Hypothalamus (tissue), 51 donors: ENCODE measurements at regions not wholly inside any gene's neighbourhood (a gene's known extent, or its start where the extent isn't known, plus 50 kb on each side); places are given as distances from the start of the nearest gene placed in this dataset.
"Not testable (repeated sequence)": the region's sequence is repeated elsewhere in the genome, so short reads cannot be mapped to it uniquely, and the experiment has no call there.

Experiments used
- DNase-seq, 51 donors: peaks; one replicate each; lab custom pipeline; 2025; lab: John Stamatoyannopoulos, UW

DNA sequence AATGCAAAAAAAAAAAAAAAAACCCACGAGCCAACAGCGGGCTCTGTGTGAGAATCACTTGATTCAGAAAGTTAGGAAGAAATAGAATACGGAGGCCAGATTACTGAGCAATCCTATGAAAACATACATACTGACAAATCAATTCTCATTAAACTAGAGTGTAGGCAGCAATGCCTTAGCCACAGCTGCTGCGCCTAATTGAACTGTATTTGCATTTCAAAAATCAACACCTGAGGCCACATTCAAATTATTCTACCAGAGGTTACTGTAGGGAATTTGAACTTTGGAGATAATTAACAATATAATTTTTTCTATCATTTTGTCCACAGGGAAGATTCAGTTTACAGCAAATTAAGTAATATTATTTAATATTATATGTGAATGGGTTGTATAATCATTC is 138.4 kb upstream of the PLD5 start:
- no peak for DNase-seq

DNA sequence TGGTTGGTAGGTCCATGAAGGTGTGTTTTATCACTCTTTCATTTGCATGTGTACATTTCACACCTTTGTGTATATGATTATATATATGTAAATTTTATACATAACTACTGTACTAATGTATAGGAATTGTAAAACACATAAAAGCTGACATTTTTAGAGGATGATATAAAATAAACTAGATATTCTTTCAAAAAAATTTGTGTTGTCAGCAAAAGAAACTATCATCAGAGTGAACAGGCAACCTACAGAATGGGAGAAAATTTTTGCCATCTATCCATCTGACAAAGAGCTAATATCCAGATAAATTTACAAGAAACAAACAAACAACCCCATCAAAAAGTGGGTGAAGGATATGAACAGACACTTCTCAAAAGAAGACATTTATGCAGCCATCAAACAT is 129.3 kb upstream of the PLD5 start:
- not testable (repeated sequence) for DNase-seq

DNA sequence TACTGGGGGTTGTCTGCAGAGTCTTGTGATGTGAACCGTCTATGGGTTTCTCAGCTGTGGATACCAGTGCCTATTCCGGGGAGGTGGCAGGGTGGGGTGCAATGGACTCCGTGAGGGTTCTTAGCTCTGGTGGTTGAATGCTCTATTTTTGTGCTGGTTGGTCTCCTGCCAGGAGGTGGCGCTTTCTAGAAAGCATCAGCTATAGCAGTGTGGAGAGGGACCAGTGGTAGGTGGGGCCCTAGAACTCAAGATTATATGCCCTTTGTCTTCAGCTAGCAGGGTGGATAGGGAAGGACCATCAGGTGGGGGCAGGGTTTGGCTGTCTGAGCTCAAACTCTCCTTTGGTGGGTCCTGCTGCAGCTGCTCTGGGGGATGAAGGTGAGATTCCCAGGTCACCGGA is 127.3 kb upstream of the PLD5 start:
- peak in 1 of 51 donors; percentile 1 for DNase-seq

DNA sequence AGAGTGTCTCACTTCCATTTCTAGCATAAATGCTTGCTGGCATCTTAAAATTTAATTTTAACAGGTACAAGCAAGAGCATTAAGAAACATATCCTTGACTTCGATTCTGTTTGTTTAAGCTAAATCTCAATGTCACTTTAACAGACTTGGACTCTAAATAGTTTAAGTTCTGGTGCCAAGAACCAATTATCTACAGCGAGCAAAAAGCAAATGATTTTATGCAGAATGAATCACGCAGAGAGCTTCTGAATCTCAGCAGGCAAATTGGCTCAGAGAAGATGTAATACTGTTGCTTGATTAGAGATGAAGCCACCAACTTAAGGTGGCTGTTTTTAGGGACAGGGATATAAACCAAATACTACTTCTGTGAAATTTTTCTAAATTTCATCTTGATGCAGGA is 117.0 kb upstream of the PLD5 start:
- DNase-seq, result no peak

DNA sequence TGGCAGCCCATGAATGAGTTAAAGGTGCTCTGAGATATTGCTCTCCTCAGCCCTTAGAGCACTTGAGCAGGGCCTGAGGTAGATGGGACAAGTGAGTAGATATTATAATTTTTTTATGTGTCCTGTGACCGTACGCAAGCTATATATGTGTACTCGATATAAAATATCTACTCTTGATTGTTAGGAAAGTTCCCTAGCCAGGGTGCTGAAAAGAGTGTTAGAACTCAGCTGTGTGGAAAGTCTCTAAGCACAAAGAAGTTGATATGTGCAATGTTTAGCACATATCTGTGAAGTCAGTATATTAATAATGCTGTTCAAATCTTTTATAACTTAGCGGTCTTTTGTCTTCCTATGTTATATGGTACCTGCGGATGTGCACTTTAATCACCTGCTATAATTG is 114.6 kb upstream of the PLD5 start:
- no peak for DNase-seq

DNA sequence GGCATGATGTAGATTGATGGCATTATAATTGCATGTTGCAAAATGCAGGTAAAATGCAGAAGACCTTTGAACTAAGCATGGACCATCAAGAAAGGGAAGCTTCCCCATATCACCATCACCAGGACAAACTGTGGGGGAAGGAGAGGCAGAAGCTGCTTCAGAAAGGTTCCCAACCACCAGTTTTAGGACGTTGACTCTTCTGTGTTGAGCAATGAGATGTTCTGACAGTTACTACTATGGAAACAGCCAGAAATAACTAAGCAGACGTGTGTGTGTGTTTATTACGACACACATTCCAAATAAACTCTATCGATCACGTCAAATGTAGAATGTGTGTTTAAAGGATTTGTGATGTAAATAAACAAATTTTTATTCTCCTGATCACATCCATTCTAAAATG is 110.2 kb upstream of the PLD5 start:
- DNase-seq, result no peak

DNA sequence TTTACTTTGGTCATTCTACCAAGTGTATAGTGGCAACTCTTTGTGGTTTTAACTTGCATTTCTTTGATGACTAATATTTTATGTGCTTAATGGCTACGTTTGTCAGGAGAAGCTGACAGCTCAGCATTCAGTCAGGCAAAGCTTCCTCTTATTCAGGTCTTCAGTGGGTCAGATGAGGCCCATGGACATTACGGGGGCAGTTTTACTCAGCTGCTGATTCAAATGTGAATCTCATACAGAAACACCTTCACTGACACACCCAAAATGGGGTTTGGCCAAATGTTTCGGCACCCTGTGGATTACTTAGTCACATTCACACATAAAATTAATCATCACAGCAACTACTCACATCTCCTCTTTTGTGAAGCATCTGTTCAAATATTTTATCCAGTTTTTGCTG is 104.9 kb upstream of the PLD5 start:
- DNase-seq, result peak in 1 of 51 donors; percentile 1

DNA sequence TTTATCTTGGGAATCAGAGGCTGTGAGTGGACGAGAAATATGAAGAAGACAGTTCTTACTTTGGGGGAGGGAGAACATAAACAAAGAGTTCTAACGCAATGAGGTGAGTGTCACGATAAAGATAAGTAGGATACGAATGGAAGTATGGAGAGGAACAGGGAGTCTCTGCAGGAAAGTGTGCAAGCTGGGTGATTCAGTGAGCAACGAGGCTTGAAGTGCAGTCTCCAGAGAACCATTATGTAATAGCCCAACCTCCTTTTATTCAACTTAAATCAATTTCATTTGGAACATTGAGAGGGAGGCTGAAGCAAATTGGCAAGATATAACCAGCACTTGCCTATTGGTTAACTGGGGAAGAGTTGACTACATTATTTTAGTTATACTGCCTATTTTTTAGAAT is 99.3 kb upstream of the PLD5 start:
- DNase-seq, result no peak

DNA sequence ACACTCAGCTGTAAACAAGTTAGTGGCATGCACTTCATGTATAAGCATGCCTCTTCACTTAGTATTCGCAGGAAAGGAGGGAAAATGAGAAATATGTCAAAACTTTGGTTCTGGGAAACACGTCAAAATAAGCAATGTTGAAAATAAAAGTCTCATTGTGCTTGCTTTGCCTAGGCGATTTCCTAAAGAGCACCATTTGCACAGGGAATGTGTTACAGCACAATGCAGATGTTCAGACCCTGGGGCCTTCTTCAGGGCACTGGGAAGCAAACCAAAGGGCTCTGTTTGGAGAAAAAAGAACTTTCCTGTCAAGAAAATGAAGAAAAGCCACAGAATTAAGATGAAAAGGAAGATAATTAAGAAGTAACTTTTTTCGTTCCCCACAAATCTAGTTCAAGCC is 98.6 kb upstream of the PLD5 start:
- DNase-seq, result peak in 1 of 51 donors; percentile 5

DNA sequence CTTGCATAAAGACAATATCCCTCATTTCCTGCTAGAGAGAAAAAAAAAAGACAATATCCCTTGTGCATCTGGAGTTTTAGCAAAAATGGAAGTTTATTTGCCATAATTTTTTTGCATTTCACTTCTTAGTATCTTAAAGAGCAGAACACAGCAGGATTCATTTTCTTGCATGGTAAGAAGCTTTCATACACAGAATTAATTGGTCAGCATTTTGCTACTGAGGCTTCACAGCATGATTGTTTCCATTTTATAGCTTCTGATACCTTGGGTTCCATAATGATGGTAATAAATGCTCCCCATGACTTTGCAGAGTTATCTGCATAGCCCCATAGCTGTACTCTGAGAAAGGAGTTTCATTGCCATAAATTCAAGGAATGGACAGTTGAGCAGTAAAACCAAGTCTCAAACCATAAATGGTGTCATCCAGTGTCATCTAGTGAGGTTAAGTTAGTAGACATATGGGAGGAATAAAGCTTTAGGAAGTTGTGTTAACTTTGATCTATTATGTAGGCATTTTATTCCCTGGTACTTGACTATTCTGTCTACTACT is 88.8 kb upstream of the PLD5 start:
- DNase-seq, result no peak

DNA sequence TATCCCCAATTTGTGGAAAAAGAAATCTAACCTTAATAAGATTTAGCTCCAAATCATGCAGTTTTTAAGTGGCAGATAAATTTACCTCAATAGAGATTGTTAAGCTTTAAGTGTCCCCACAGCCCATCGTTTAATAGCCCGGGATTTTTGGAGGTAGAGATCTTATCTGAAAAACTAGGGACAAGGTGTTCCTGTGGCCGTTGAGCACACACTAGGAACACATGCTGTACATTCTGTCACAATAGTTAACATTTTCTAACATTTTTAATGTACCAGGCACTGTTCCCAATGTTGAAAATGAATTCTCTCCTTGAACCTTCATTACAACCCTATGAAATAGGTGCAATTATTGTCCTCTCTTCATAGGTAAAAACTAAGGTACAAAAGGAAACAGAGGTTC is 85.7 kb upstream of the PLD5 start:
- DNase-seq, result no peak

DNA sequence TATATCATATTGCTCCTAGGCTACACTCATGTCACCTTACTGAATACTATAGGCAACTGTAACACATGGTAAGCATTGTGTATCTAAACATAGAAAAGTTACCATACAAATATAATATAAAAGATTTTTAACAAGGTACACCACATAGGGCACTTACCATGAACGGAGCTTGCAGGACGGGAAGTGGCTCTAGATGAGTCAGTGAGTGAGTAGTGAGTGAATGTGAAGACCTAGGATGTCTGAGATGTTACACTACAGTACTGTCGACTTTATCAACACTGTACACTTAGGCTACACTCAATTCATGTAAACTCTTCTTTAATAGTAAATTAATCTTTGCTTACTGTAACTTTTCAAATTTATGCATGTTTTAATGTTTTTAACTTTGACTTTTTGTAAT is 81.0 kb upstream of the PLD5 start:
- DNase-seq, result no peak

DNA sequence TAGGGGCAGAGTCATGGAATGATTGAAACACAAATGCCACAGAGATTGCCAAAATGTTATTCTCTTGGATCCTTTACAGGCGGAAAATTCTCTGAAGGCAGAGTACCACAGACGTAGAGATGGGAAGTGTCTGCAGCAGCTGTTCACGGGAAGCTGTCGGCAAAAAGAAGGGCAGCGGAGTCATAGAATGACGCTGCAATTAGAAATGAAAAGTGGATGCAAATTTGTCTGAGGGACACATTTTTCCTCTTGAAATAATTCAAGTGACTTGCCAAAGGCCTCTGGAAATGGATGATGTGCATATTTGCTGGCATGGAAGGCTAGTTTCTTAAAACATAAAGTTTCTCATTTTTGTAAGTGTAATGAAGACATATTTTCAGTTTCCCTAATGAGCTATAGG is 77.5 kb upstream of the PLD5 start:
- DNase-seq, result no peak

DNA sequence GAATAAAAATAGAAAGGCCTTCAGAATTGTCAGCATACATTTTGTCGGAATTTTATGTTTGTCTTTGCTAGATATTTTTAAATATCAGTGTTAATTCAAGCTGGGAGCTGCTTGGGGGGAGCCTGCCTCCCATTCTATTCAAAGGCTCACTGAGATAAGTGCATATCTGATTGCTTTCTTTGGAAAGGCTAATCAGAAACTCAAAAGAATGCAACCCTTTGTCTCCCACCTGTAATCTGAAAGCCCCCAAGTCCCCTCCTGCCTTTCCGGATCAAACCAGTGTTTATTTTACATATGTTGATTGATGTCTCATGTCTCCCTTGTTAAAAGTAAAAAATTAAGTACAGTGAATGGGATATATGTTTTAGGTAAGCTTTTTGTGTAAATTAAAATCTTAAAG is 69.3 kb upstream of the PLD5 start:
- DNase-seq, result not testable (repeated sequence)

DNA sequence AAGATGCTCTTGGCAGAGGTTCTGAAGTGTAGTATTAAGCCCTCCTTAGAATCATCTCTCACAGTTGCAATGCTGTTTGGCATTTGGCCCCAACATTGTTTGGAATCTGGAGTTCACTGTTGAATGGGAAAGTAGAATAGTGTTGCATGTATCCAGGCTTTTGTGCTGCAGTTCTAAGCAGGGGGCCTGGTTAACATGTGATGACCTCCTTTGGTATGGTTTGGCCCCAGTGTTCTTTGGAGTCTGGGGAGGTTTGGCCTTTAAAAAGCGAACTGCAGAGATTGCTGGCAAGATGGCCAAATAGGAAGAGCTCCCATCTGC is 61.8 kb upstream of the PLD5 start:
- no peak for DNase-seq

DNA sequence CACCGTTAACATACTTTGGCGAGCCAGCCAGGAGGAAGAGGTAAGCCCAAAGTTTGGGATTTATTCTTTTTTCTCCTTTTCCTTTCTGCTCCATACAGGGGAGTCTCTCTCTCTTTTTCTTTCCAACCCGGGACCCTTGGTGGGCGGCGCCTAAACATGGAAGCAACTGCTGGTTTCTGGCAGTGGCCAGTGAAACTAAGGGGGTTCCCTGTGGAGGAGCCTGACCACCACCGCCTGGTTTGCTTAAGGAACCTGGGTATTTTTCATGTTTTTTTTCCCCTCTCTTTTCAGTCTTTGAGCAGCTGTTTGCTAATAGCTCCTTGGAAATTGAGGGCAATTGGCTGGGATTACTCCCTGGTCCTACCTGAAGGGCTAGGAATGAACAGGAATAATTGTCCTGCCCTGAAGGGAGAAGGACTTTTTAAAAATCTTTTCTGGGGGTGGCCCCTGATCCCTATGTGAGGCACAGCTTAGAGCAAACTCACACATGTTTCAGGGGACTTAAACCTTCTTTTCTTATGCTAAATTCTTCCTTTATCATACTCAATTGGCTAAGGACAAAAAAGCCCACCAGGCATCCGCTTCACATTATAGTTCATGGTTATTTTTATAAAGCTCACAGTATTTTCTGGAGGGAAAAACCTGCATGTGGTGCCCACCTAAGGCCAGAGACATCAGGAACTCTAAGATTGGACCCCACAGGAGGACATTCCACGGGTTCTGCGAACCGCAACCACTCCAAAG is 61.3 kb upstream of the PLD5 start:
- DNase-seq, result no peak

DNA sequence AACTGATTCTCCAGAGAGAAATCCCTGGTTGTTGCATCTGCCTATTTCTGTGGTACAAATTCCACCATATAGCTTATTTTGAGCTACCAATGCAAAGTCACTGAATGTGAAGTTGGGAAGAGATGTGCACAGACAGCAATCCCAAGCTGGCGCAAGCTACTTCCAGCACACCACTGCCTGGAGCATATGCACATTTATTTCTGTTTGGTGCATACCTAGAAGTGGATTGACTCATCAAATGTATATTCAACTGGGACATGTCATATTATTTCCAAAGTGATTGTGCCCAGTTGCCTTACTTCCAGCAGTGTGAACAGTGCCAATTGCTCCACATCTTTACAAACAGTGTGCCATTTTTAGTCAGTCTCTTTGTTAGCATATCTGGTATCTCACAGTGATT is 58.2 kb upstream of the PLD5 start:
- DNase-seq, result no peak

DNA sequence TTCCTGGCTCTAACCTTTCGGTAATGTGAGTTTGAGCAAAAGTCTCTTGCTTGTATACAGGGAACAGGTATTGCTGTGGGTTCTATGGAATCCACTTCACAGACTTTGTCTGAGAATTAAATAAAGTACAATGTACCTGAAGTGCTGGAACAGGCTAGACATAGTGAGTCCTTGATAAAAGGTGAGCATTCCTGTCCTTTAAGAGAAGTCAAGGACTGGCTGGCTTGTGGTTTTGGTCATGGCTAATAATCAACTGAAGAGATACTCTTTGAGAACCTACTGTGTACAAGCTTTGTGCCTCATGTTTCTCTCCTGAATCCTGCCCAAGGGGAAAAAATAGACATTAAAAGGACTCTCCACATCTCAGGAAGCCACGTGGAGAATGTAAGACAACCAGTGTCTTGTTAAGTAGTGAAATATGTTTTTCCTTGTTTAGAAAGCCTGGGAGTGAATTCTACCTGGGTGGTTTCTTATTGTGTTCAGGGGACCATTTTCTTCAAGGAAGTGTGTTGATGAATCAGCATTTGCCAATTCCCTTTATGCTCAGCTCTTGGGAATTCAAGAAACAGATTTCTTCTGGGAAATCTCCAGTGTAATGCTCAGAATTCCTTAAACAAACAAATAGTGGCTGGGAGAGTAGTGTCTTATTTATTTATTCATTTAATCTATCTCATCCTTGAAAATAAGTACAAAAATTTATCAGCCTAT is 55.2 kb upstream of the PLD5 start:
- no peak for DNase-seq
